Stimulated activated CD4-positive, alpha-beta T cell treated with anti-CD3 and anti-CD28 coated beads, Interleukin-4, amount 100 ng/mL, for 1 hour (primary cell): ENCODE measurements at regions not wholly inside any gene's neighbourhood (a gene's known extent, or its start where the extent isn't known, plus 50 kb on each side); places are given as distances from the start of the nearest gene placed in this dataset.

Source experiments
- DNase-seq: peaks from one replicate; pipeline ENCODE4 v3.0.0-alpha.2; 2020

- DNase-seq = no peak
Measured at GRCh38 chrX:43019021-43019420, 241.1 kb upstream of the PPP1R2C start.

GRCh38 chrX:43025806-43026315 lies 247.9 kb upstream of the PPP1R2C start:
- no peak for DNase-seq

- DNase-seq = no peak
Measured at GRCh38 chrX:43064096-43064495, 286.1 kb upstream of the PPP1R2C start.

- DNase-seq = no peak
Measured at GRCh38 chrX:43065978-43066377, 288.0 kb upstream of the PPP1R2C start.

GRCh38 chrX:43068639-43069038 lies 290.7 kb upstream of the PPP1R2C start:
- DNase-seq = no peak

- DNase-seq = no peak
Measured at GRCh38 chrX:43083016-43083415, 305.1 kb upstream of the PPP1R2C start.

GRCh38 chrX:43087830-43088229 lies 309.9 kb upstream of the PPP1R2C start:
- DNase-seq = no peak

- DNase-seq = no peak
Measured at GRCh38 chrX:43096830-43097229, 318.9 kb upstream of the PPP1R2C start.

- no peak for DNase-seq
Measured at GRCh38 chrX:43106009-43106408, 328.0 kb upstream of the PPP1R2C start.

- DNase-seq = no peak
Measured at GRCh38 chrX:43108828-43109227, 330.9 kb upstream of the PPP1R2C start.

GRCh38 chrX:43121637-43122036 lies 343.7 kb upstream of the PPP1R2C start:
- DNase-seq = no peak

GRCh38 chrX:43139645-43140044 lies 361.7 kb upstream of the PPP1R2C start:
- no peak for DNase-seq

GRCh38 chrX:43140582-43140981 lies 362.6 kb upstream of the PPP1R2C start:
- no peak for DNase-seq

GRCh38 chrX:43141885-43142284 lies 363.9 kb upstream of the PPP1R2C start:
- no peak for DNase-seq

- no peak for DNase-seq
Measured at GRCh38 chrX:43148305-43148704, 370.3 kb upstream of the PPP1R2C start.

- DNase-seq = peak; percentile 2
Measured at GRCh38 chrX:43165343-43165920, 387.5 kb upstream of the PPP1R2C start.

- DNase-seq = no peak
Measured at GRCh38 chrX:43166874-43167273, 388.9 kb upstream of the PPP1R2C start.

- DNase-seq = no peak
Measured at GRCh38 chrX:43175434-43175833, 397.5 kb upstream of the PPP1R2C start.

GRCh38 chrX:43176686-43177085 lies 398.7 kb upstream of the PPP1R2C start:
- DNase-seq = no peak

GRCh38 chrX:43188296-43188695 lies 410.3 kb upstream of the PPP1R2C start:
- DNase-seq = no peak

- no peak for DNase-seq
Measured at GRCh38 chrX:43211570-43211969, 433.6 kb upstream of the PPP1R2C start.

GRCh38 chrX:43218198-43218597 lies 437.9 kb upstream of the MAOA start:
- no peak for DNase-seq

- no peak for DNase-seq
Measured at GRCh38 chrX:43224496-43224895, 431.6 kb upstream of the MAOA start.

- DNase-seq = no peak
Measured at GRCh38 chrX:43225626-43226328, 430.3 kb upstream of the MAOA start.

- DNase-seq = no peak
Measured at GRCh38 chrX:43238461-43238945, 417.6 kb upstream of the MAOA start.
